ENCODE measurements at regions not wholly inside any gene's neighbourhood (a gene's known extent, or its start where the extent isn't known, plus 50 kb on each side); places are given as distances from the start of the nearest gene placed in this dataset.

GRCh38 chr2:122182616-122183355 lies 427.3 kb downstream of the TSN start:
- Histone ChIP-seq H3K36me3 (no peaks in the 10 kb centered on the region), H3K9me3 (no peaks in the 10 kb centered on the region), H3K27me3 (no peaks in the 10 kb centered on the region), H3K27ac (no peak overlapping the region), H3K4me1 (ENCODE audit: insufficient read depth) (no peaks in the 10 kb centered on the region), H3K4me3 (no peak overlapping the region)
- no peak for DNase-seq
- TF ChIP-seq EP300 (IDR thresholded peaks at IDR 0.05) (no peak), CTCF (IDR thresholded peaks at IDR 0.05) (no peak)
- intact Hi-C loops (cut with DNase I), result no loop called here
- WGBS, 3 donors, result 67 to 74% (median 68%) methylated on average over 5 of the region's 5 CpGs

- intact Hi-C loops (cut with DNase I), result no loop called here
- DNase-seq, result no peak
- no peaks in the 10 kb centered on the region for H3K36me3 ChIP-seq
- H3K9me3 ChIP-seq, result no peaks in the 10 kb centered on the region
- H3K4me3 ChIP-seq, result no peak overlapping the region
- H3K27me3 ChIP-seq, result no peaks in the 10 kb centered on the region
- H3K27ac ChIP-seq, result no peak overlapping the region
- no peaks in the 10 kb centered on the region for H3K4me1 ChIP-seq (ENCODE audit: insufficient read depth)
- TF ChIP-seq EP300 (IDR thresholded peaks at IDR 0.05) (no peak), POLR2A (IDR thresholded peaks at IDR 0.05) (no peak), CTCF (IDR thresholded peaks at IDR 0.05) (no peak)
Measured at GRCh38 chr2:122183890-122184289, 428.4 kb downstream of the TSN start.

- DNase-seq, result no peak
- 0 to 13% (median 3%) methylated on average over 9 of the region's 9 CpGs for WGBS, 3 donors
- no peak overlapping the region for H3K4me3 ChIP-seq
- no peaks in the 10 kb centered on the region for H3K36me3 ChIP-seq
- TF ChIP-seq POLR2A (IDR thresholded peaks at IDR 0.05) (no peak), CTCF (IDR thresholded peaks at IDR 0.05) (no peak), EP300 (IDR thresholded peaks at IDR 0.05) (no peak)
- H3K9me3 ChIP-seq, result no peaks in the 10 kb centered on the region
- no peaks in the 10 kb centered on the region for H3K4me1 ChIP-seq (ENCODE audit: insufficient read depth)
- no peak overlapping the region for H3K27ac ChIP-seq
- no peaks in the 10 kb centered on the region for H3K27me3 ChIP-seq
- intact Hi-C loops (cut with DNase I), result no loop called here
Measured at GRCh38 chr2:122186761-122187222, 431.3 kb downstream of the TSN start.

GRCh38 chr2:122191331-122191730 lies 435.9 kb downstream of the TSN start:
- H3K27ac ChIP-seq, result no peak overlapping the region
- intact Hi-C loops (cut with DNase I), result no loop called here
- H3K9me3 ChIP-seq, result no peaks in the 10 kb centered on the region
- 43 to 66% (median 49%) methylated on average over 5 of the region's 5 CpGs for WGBS, 3 donors
- H3K4me1 ChIP-seq (ENCODE audit: insufficient read depth), result no peaks in the 10 kb centered on the region
- H3K4me3 ChIP-seq, result no peak overlapping the region
- no peaks in the 10 kb centered on the region for H3K27me3 ChIP-seq
- no peaks in the 10 kb centered on the region for H3K36me3 ChIP-seq
- no peak for DNase-seq
- TF ChIP-seq POLR2A (IDR thresholded peaks at IDR 0.05), result no peak
- no peak for TF ChIP-seq CTCF (IDR thresholded peaks at IDR 0.05)
- no peak for TF ChIP-seq EP300 (IDR thresholded peaks at IDR 0.05)

All from ovary (tissue), 7 donors.